Naive thymus-derived CD4-positive, alpha-beta T cell (primary cell): ENCODE measurements at regions not wholly inside any gene's neighbourhood (a gene's known extent, or its start where the extent isn't known, plus 50 kb on each side); places are given as distances from the start of the nearest gene placed in this dataset.

Source experiments
- ATAC-seq: fragments of 150-1000 bp; cut with Tn5 transposase; 2 replicates; pipeline ENCODE4 v1.10.0; 2021; ENCODE audit warnings: mild to moderate bottlenecking, moderate library complexity
- CTCF ChIA-PET: fragments of 350-600 bp; sonication (Branson Sonifier 250); formaldehyde crosslinking; loops from one replicate; lab custom pipeline; 2021; ENCODE audit warnings: antibody characterized with exemption; lab: Charles Lee
- POLR2A ChIA-PET: fragments of 350-600 bp; sonication (Branson Sonifier 250); formaldehyde crosslinking; loops from one replicate; lab custom pipeline; 2021; ENCODE audit warnings: antibody characterized with exemption, inconsistent platforms; lab: Charles Lee
- DNase-seq, 9 donors: peaks; one replicate each; pipeline versions ENCODE4 v3.0.0 to v3.0.0-alpha.2; 2020 to 2022; ENCODE audit warnings: mixed read lengths in 1 of 9
- H3K27ac ChIP-seq: one replicate; pipeline ENCODE4 v1.7.0; 2013; ENCODE audit warnings: mild to moderate bottlenecking, low read depth, low read length, moderate library complexity
- H3K27me3 ChIP-seq, 2 donors: one replicate each; pipeline ENCODE4 v1.7.0; 2013; ENCODE audit warnings: low read length in 2 of 2, mild to moderate bottlenecking in 2 of 2, moderate library complexity in 2 of 2; ENCODE audit not compliant: control insufficient read depth in 2 of 2, insufficient read depth in 2 of 2
- H3K36me3 ChIP-seq, 3 experiments: 1 replicate in 2 of 3; 2 replicates in 1 of 3; pipeline ENCODE4 v1.7.0; 2013; ENCODE audit warnings: low read length in 3 of 3, mild to moderate bottlenecking in 3 of 3, moderate library complexity in 1 of 3; ENCODE audit not compliant: insufficient read depth in 3 of 3, control insufficient read depth in 2 of 3
- H3K4me1 ChIP-seq, 2 donors: one replicate each; pipeline ENCODE4 v1.7.0; 2013; ENCODE audit warnings: low read length in 2 of 2, mild to moderate bottlenecking in 2 of 2, moderate library complexity in 1 of 2; ENCODE audit not compliant: control insufficient read depth in 2 of 2, insufficient read depth in 2 of 2
- H3K4me3 ChIP-seq: 2 replicates; pipeline ENCODE4 v1.7.0; 2013; ENCODE audit warnings: mild to moderate bottlenecking, low read length
- H3K9me3 ChIP-seq, 3 experiments: 1 replicate in 2 of 3; 2 replicates in 1 of 3; pipeline ENCODE4 v1.7.0; 2013; ENCODE audit warnings: low read length in 3 of 3; ENCODE audit not compliant: control insufficient read depth in 2 of 3
- H3K27ac Mint-ChIP-seq, 9 donors: one replicate each; pipeline ENCODE4 v1.8.0; 2020 to 2022; ENCODE audit warnings: mixed read lengths in 9 of 9, mild to moderate bottlenecking in 8 of 9, moderate library complexity in 5 of 9, inconsistent platforms in 2 of 9
- H3K27me3 Mint-ChIP-seq, 5 donors: one replicate each; pipeline ENCODE4 v1.8.0; 2021 to 2022; ENCODE audit warnings: mixed read lengths in 5 of 5, mild to moderate bottlenecking in 1 of 5
- H3K36me3 Mint-ChIP-seq, 5 donors: one replicate each; pipeline ENCODE4 v1.8.0; 2020 to 2022; ENCODE audit warnings: mixed read lengths in 5 of 5, mild to moderate bottlenecking in 3 of 5, inconsistent platforms in 1 of 5
- H3K4me1 Mint-ChIP-seq, 7 donors: one replicate each; pipeline ENCODE4 v1.8.0; 2020 to 2022; ENCODE audit warnings: mixed read lengths in 7 of 7, mild to moderate bottlenecking in 3 of 7, inconsistent platforms in 1 of 7
- H3K4me3 Mint-ChIP-seq, 10 donors: one replicate each; pipeline ENCODE4 v1.8.0; 2020 to 2022; ENCODE audit warnings: mild to moderate bottlenecking in 10 of 10, mixed read lengths in 10 of 10, moderate library complexity in 6 of 10, inconsistent platforms in 2 of 10
- H3K9me3 Mint-ChIP-seq, 11 donors: one replicate each; pipeline ENCODE4 v1.8.0; 2020 to 2022; ENCODE audit warnings: mixed read lengths in 11 of 11, mild to moderate bottlenecking in 4 of 11, inconsistent platforms in 1 of 11, moderate library complexity in 1 of 11
- intact Hi-C, 2 donors: fragments of 100-400 bp; cut with micrococcal nuclease; formaldehyde crosslinking; loops; one replicate each; pipeline ENCODE4 v1.15.1; 2023

- Histone ChIP-seq H3K4me1 (peaks cover 0 to 10% of the 10 kb centered on the region in 2 donors), H3K36me3 (no peaks in the 10 kb centered on the region), H3K27ac (no peak overlapping the region), H3K9me3 (no peaks in the 10 kb centered on the region), H3K4me3 (no peak overlapping the region), H3K27me3 (no peaks in the 10 kb centered on the region)
- POLR2A ChIA-PET = no interaction called here
- CTCF ChIA-PET = no interaction called here
- intact Hi-C loops = no loop called here
- Mint-ChIP-seq H3K36me3 (no peaks in the 10 kb centered on the region), H3K27ac (no peak overlapping the region), H3K4me1 (peaks cover 0 to 22% (median 12%) of the 10 kb centered on the region in 7 donors), H3K27me3 (peaks cover 0 to 9% (median 0%) of the 10 kb centered on the region in 5 donors), H3K9me3 (no peaks in the 10 kb centered on the region), H3K4me3 (no peak overlapping the region)
- no peak for ATAC-seq
- DNase-seq = no peak
Measured at GRCh38 chr11:69968396-69969347, 109.4 kb upstream of the ANO1 start.

GRCh38 chr11:69969890-69970784, 108.0 kb upstream of the ANO1 start:
- Mint-ChIP-seq H3K27ac (peak overlapping the region; percentile 12 to 90 (median 62)), H3K27me3 (peaks cover 0 to 9% (median 0%) of the 10 kb centered on the region in 5 donors), H3K36me3 (no peaks in the 10 kb centered on the region), H3K4me1 (peaks cover 0 to 22% (median 12%) of the 10 kb centered on the region in 7 donors), H3K9me3 (no peaks in the 10 kb centered on the region), H3K4me3 (peak overlapping the region in 8 of 10 donors; percentile 12 to 64 (median 30))
- no peak overlapping the region for H3K4me3 ChIP-seq
- DNase-seq (peak in 4 of 9 donors; percentile 14 to 23 (median 17)), ATAC-seq (peak; percentile 33)
- no peaks in the 10 kb centered on the region for H3K27me3 ChIP-seq
- no peaks in the 10 kb centered on the region for H3K36me3 ChIP-seq
- peak overlapping the region; percentile 23 for H3K27ac ChIP-seq
- ChIA-PET CTCF (no interaction called here), POLR2A (no interaction called here)
- H3K9me3 ChIP-seq = no peaks in the 10 kb centered on the region
- peaks cover 0 to 10% of the 10 kb centered on the region in 2 donors for H3K4me1 ChIP-seq
- intact Hi-C loops = no loop called here

DNA sequence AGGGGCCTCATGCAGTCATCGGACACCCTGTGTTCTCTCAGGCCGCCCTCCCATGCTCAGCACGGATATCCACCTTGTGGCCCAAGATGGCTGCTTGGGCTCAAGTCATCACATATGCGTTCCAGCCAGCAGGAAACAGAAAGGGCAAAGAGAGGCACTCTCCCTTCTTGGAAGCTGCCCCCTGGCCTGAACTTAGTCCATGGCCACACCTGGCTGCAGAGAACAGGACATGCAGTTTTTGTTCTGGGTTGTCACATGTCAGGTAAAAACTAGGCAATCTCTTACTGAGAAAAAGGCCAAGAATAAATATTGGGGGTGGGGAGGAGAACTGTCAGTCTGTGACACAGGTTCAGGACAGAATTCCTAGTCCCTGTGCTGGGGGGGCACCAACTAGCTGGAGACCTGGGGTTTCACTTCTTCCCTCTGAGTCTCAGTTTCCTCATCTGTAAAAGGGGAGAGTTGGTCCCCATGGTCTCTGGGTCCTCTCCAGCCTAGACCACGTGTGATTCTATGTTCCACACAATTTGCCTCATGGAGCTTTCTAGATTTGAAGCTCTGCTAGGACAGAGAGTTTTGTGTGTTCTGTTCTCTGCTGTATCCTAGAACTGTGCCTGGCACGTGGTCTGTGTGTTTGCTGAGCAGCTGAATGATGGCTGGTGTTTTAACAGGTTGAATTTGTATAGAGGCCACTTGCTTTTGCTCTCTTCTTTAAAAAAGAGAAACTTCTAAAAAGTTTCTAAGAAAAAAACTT, 107.2 kb upstream of the ANO1 start:
- Mint-ChIP-seq H3K27me3 (peaks cover 0 to 9% (median 0%) of the 10 kb centered on the region in 5 donors), H3K4me3 (no peak overlapping the region), H3K27ac (peak overlapping the region in 6 of 9 donors; percentile 12 to 87 (median 71)), H3K36me3 (no peaks in the 10 kb centered on the region), H3K4me1 (peaks cover 0 to 22% (median 12%) of the 10 kb centered on the region in 7 donors), H3K9me3 (no peaks in the 10 kb centered on the region)
- Histone ChIP-seq H3K27me3 (no peaks in the 10 kb centered on the region), H3K36me3 (no peaks in the 10 kb centered on the region), H3K4me1 (peaks cover 0 to 10% of the 10 kb centered on the region in 2 donors), H3K27ac (peak overlapping the region; percentile 23), H3K4me3 (no peak overlapping the region), H3K9me3 (no peaks in the 10 kb centered on the region)
- ChIA-PET POLR2A (no interaction called here), CTCF (no interaction called here)
- DNase-seq (no peak), ATAC-seq (no peak)
- intact Hi-C loops = no loop called here

DNA sequence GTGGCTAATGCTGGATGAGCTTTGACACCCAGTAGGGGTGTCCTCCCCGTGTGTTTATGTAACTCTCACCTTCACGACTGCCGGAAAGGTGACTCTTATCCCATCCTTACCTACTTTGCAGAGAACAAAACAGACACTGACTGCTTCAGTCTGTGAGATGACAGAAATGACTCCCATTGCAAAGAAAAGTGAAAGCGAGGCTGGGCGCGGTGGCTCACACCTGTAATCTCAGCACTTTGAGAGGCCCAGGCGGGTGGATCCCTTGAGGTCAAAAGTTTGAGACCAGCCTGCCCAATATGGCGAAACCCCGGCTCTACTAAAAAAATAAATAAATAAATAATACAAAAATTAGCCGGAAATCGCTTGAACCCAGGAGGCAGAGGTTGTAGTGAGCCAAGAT, 106.4 kb upstream of the ANO1 start:
- H3K27me3 Mint-ChIP-seq = peaks cover 0 to 9% (median 0%) of the 10 kb centered on the region in 5 donors
- ChIA-PET CTCF (no interaction called here), POLR2A (no interaction called here)
- H3K9me3 Mint-ChIP-seq = no peaks in the 10 kb centered on the region
- no peaks in the 10 kb centered on the region for H3K9me3 ChIP-seq
- H3K4me1 Mint-ChIP-seq = peaks cover 0 to 22% (median 12%) of the 10 kb centered on the region in 7 donors
- peak overlapping the region in 7 of 9 donors; percentile 58 to 92 (median 80) for H3K27ac Mint-ChIP-seq
- H3K4me3 Mint-ChIP-seq = no peak overlapping the region
- ATAC-seq (no peak), DNase-seq (no peak)
- no peak overlapping the region for H3K4me3 ChIP-seq
- intact Hi-C loops = no loop called here
- peaks cover 0 to 10% of the 10 kb centered on the region in 2 donors for H3K4me1 ChIP-seq
- peak overlapping the region; percentile 70 for H3K27ac ChIP-seq
- H3K27me3 ChIP-seq = no peaks in the 10 kb centered on the region
- no peaks in the 10 kb centered on the region for H3K36me3 Mint-ChIP-seq
- H3K36me3 ChIP-seq = no peaks in the 10 kb centered on the region

- DNase-seq (peak in 7 of 9 donors; percentile 13 to 63 (median 60)), ATAC-seq (peak; percentile 81)
- H3K9me3 ChIP-seq = no peaks in the 10 kb centered on the region
- intact Hi-C loops = no loop called here
- ChIA-PET CTCF (no interaction called here), POLR2A (no interaction called here)
- no peaks in the 10 kb centered on the region for H3K27me3 ChIP-seq
- H3K27me3 Mint-ChIP-seq = peaks cover 0 to 9% (median 0%) of the 10 kb centered on the region in 5 donors
- no peaks in the 10 kb centered on the region for H3K36me3 Mint-ChIP-seq
- peaks cover 0 to 22% (median 12%) of the 10 kb centered on the region in 7 donors for H3K4me1 Mint-ChIP-seq
- no peak overlapping the region for H3K4me3 ChIP-seq
- H3K27ac ChIP-seq = peak overlapping the region; percentile 70
- peaks cover 0 to 10% of the 10 kb centered on the region in 2 donors for H3K4me1 ChIP-seq
- H3K27ac Mint-ChIP-seq = peak overlapping the region; percentile 75 to 92 (median 83)
- no peaks in the 10 kb centered on the region for H3K36me3 ChIP-seq
- peak overlapping the region in 7 of 10 donors; percentile 2 to 52 (median 20) for H3K4me3 Mint-ChIP-seq
- H3K9me3 Mint-ChIP-seq = no peaks in the 10 kb centered on the region
Measured at GRCh38 chr11:69972351-69972802, 105.7 kb upstream of the ANO1 start.

- Mint-ChIP-seq H3K4me1 (peaks cover 0 to 22% (median 10%) of the 10 kb centered on the region in 7 donors), H3K9me3 (no peaks in the 10 kb centered on the region), H3K4me3 (no peak overlapping the region), H3K27ac (no peak overlapping the region), H3K36me3 (no peaks in the 10 kb centered on the region), H3K27me3 (peaks cover 0 to 17% (median 4%) of the 10 kb centered on the region in 5 donors)
- Histone ChIP-seq H3K4me3 (no peak overlapping the region), H3K27me3 (no peaks in the 10 kb centered on the region), H3K9me3 (no peaks in the 10 kb centered on the region), H3K36me3 (no peaks in the 10 kb centered on the region), H3K4me1 (peaks cover 0 to 10% of the 10 kb centered on the region in 2 donors), H3K27ac (no peak overlapping the region)
- ATAC-seq (no peak), DNase-seq (no peak)
- intact Hi-C loops = no loop called here
- CTCF ChIA-PET = no interaction called here
- POLR2A ChIA-PET = no interaction called here
Measured at GRCh38 chr11:69974528-69974927, 103.6 kb upstream of the ANO1 start.
